ENCODE measurements at regions not wholly inside any gene's neighbourhood (a gene's known extent, or its start where the extent isn't known, plus 50 kb on each side); places are given as distances from the start of the nearest gene placed in this dataset.

DNA sequence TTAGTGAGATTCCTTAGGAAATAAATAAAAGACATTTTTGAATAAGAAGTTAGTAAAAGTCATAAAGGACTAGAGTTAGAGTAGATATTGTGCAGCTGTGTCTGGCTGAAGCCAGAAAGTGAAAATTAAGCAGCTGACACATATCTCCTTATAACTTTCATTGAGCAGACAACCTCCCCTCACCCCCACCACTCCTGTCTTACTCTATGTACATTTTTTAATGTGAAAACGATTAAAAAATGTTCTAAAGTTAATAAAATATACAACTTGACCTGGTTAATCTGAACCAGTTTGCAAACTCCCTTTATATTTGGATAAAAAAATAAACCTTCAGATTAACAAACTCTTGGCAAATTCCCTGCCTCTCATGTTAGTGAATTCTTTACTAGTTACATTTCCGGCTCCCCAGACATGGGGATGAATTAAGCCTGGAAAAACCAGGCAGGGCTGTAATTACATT is 462.8 kb downstream of the MEIS1 start:
- TF ChIP-seq CEBPB (IDR thresholded peaks at IDR 0.05) (no peak), RAD21 (IDR thresholded peaks at IDR 0.05; ENCODE audit: low read depth) (no peak), EP300 (IDR thresholded peaks at IDR 0.05; ENCODE audit: borderline replicate concordance) (no peak)
- TF ChIP-seq, protein P1, sequence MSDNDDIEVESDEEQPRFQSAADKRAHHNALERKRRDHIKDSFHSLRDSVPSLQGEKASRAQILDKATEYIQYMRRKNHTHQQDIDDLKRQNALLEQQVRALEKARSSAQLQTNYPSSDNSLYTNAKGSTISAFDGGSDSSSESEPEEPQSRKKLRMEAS (IDR thresholded peaks at IDR 0.05): no peak

All from Ishikawa (cell line).